ENCODE measurements at regions not wholly inside any gene's neighbourhood (a gene's known extent, or its start where the extent isn't known, plus 50 kb on each side); places are given as distances from the start of the nearest gene placed in this dataset.

DNA sequence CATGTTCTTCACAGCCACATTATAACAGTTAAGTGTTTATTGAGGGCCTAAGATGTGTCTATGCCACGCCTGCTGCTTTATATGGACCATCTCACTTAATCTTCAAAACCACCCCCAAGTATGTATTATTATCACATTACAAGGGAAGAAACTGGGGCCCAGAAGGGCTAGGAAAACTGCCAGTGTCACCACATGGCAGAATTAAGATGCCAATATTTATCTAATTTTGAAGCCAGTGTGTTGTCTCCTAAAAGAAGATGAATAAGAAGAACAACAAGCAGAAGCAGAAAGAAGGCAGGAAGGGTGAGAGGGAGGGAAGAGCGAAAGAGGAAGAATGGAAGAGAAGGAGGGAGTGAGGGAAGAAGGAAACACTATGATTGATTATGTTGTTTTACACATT is 491.3 kb upstream of the IL12A start:
- no peak for DNase-seq (ENCODE audit: low spot score)
- Histone ChIP-seq H3K4me1 (ENCODE audit: insufficient read depth) (no peaks in the 10 kb centered on the region), H3K4me2 (no peak overlapping the region), H3K36me3 (replicated peaks; ENCODE audit: insufficient read depth, low read depth) (no peaks in the 10 kb centered on the region), H3K4me3 (no peak overlapping the region), H3K27ac (no peak overlapping the region), H3K79me2 (no peaks in the 10 kb centered on the region), H2AFZ (no peak overlapping the region), H3K9me2 (replicated peaks; ENCODE audit: insufficient read depth) (no peaks in the 10 kb centered on the region), H3K27me3 (no peaks in the 10 kb centered on the region), H4K20me1 (ENCODE audit: insufficient read depth, poor library complexity, severe bottlenecking) (no peaks in the 10 kb centered on the region), H3K9me3 (ENCODE audit: low read depth) (no peaks in the 10 kb centered on the region)
- TF ChIP-seq, protein P1, sequence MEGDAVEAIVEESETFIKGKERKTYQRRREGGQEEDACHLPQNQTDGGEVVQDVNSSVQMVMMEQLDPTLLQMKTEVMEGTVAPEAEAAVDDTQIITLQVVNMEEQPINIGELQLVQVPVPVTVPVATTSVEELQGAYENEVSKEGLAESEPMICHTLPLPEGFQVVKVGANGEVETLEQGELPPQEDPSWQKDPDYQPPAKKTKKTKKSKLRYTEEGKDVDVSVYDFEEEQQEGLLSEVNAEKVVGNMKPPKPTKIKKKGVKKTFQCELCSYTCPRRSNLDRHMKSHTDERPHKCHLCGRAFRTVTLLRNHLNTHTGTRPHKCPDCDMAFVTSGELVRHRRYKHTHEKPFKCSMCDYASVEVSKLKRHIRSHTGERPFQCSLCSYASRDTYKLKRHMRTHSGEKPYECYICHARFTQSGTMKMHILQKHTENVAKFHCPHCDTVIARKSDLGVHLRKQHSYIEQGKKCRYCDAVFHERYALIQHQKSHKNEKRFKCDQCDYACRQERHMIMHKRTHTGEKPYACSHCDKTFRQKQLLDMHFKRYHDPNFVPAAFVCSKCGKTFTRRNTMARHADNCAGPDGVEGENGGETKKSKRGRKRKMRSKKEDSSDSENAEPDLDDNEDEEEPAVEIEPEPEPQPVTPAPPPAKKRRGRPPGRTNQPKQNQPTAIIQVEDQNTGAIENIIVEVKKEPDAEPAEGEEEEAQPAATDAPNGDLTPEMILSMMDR (IDR thresholded peaks at IDR 0.05; ENCODE audit: poor library complexity) = no peak
- TF ChIP-seq EZH2phosphoT487 (IDR thresholded peaks at IDR 0.05; ENCODE audit: low read depth, severe bottlenecking, unreplicated experiment) (no peak), EZH2 (IDR thresholded peaks at IDR 0.05; ENCODE audit: borderline replicate concordance) (no peak)
- 57% methylated on average over 2 of the region's 2 CpGs for WGBS (ENCODE audit: low lambda C conversion rate, missing lambda C conversion rate)

GRCh38 chr3:159499031-159499793 is 489.4 kb upstream of the IL12A start:
- Histone ChIP-seq H3K27ac (no peak overlapping the region), H3K4me3 (no peak overlapping the region), H3K27me3 (no peaks in the 10 kb centered on the region), H3K36me3 (replicated peaks; ENCODE audit: insufficient read depth, low read depth) (no peaks in the 10 kb centered on the region), H3K79me2 (no peaks in the 10 kb centered on the region), H3K4me2 (no peak overlapping the region), H3K9me2 (replicated peaks; ENCODE audit: insufficient read depth) (no peaks in the 10 kb centered on the region), H3K9me3 (ENCODE audit: low read depth) (no peaks in the 10 kb centered on the region), H3K4me1 (ENCODE audit: insufficient read depth) (no peaks in the 10 kb centered on the region), H2AFZ (no peak overlapping the region), H4K20me1 (ENCODE audit: insufficient read depth, poor library complexity, severe bottlenecking) (no peaks in the 10 kb centered on the region)
- no peak for DNase-seq (ENCODE audit: low spot score)
- no peak for TF ChIP-seq EZH2 (IDR thresholded peaks at IDR 0.05; ENCODE audit: borderline replicate concordance)
- TF ChIP-seq, protein P1 (IDR thresholded peaks at IDR 0.05; ENCODE audit: poor library complexity) = no peak
- no peak for TF ChIP-seq EZH2phosphoT487 (IDR thresholded peaks at IDR 0.05; ENCODE audit: low read depth, severe bottlenecking, unreplicated experiment)
- 71% methylated on average over 6 of the region's 6 CpGs for WGBS (ENCODE audit: low lambda C conversion rate, missing lambda C conversion rate)

DNA sequence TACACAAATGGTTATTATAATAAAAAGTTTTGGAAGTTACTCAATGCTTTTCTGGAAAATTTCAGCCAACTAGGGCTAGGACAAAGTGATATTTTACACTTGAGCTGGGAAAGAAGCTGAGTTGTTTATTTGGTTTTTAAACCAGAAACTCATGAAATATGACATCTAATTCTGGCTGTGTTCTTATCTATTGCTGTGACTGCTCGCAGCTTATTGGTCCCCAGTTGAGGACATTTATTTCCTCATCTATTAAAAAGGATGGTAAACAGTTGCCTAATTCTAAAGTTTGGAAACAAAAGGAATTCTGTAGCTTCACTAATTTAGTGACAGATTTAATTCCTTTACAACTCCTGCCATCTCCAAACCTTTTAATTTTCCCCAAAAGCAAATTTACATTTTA is 487.6 kb upstream of the IL12A start:
- WGBS (ENCODE audit: low lambda C conversion rate, missing lambda C conversion rate) = 80% methylated on average over 1 of the region's 1 CpG
- Histone ChIP-seq H3K9me3 (ENCODE audit: low read depth) (no peaks in the 10 kb centered on the region), H4K20me1 (ENCODE audit: insufficient read depth, poor library complexity, severe bottlenecking) (no peaks in the 10 kb centered on the region), H3K9me2 (replicated peaks; ENCODE audit: insufficient read depth) (no peaks in the 10 kb centered on the region), H3K36me3 (replicated peaks; ENCODE audit: insufficient read depth, low read depth) (no peaks in the 10 kb centered on the region), H3K4me2 (no peak overlapping the region), H3K79me2 (no peaks in the 10 kb centered on the region), H3K4me3 (no peak overlapping the region), H3K4me1 (ENCODE audit: insufficient read depth) (no peaks in the 10 kb centered on the region), H3K27me3 (no peaks in the 10 kb centered on the region), H3K27ac (no peak overlapping the region), H2AFZ (no peak overlapping the region)
- no peak for TF ChIP-seq EZH2phosphoT487 (IDR thresholded peaks at IDR 0.05; ENCODE audit: low read depth, severe bottlenecking, unreplicated experiment)
- no peak for TF ChIP-seq EZH2 (IDR thresholded peaks at IDR 0.05; ENCODE audit: borderline replicate concordance)
- TF ChIP-seq, protein P1 (IDR thresholded peaks at IDR 0.05; ENCODE audit: poor library complexity) = no peak
- no peak for DNase-seq (ENCODE audit: low spot score)

All from hepatocyte (in vitro differentiated cells).